ENCODE measurements at regions not wholly inside any gene's neighbourhood (a gene's known extent, or its start where the extent isn't known, plus 50 kb on each side); places are given as distances from the start of the nearest gene placed in this dataset.
A peak's percentile ranks its signal among the peaks of the same experiment; 100 is the strongest.

DNA sequence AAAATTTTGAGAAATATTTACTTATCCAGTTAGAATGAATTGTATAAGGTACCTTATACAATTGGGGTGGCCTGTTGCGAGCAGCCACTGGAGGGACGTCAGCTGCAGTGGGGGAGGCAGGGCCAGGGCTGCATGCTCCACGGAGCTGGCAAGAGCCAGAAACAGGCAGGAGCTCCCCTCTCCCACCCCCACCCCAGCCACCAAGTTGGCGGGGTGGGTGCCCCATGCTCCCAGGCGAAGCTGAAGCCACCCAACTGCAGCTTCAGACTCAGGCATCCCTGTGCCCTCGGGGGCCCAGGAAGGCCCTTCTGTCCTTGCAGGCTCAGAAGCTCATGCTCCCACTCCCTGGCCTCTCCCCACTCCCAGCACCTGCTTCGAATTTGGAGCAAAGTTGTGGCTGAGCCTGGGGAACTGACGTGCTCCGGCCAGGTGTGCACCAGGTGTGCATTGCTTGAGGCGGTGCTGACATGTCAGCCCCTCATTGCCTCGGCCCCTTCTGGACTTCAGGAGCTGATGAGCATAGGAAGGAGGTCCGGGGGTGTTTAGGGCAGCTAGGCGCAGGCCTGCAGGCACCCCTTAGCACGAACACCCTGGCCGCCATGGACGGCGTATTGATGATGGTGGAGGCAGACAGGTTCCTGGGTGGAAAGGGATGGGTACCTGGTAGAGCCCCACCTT, 743.8 kb upstream of the GBE1 start:
- DNase-seq (ENCODE audit: insufficient read length, low spot score): no peak
- TF ChIP-seq POLR2A (IDR thresholded peaks at IDR 0.05; ENCODE audit: low read depth, low read length): no peak
- no peak for TF ChIP-seq SPI1 (IDR thresholded peaks at IDR 0.05; ENCODE audit: low read depth, low read length)
- no peak for TF ChIP-seq TAF1 (IDR thresholded peaks at IDR 0.05; ENCODE audit: low read depth, low read length)
- TF ChIP-seq POU2F2 (IDR thresholded peaks at IDR 0.05; ENCODE audit: low read depth, low read length): no peak
- TF ChIP-seq POLR2AphosphoS5 (IDR thresholded peaks at IDR 0.05; ENCODE audit: low read depth, low read length): no peak
- TF ChIP-seq PAX5 (IDR thresholded peaks at IDR 0.05; ENCODE audit: insufficient read depth, low read length, severe bottlenecking): no peak
- FAIRE-seq: no peak

DNA sequence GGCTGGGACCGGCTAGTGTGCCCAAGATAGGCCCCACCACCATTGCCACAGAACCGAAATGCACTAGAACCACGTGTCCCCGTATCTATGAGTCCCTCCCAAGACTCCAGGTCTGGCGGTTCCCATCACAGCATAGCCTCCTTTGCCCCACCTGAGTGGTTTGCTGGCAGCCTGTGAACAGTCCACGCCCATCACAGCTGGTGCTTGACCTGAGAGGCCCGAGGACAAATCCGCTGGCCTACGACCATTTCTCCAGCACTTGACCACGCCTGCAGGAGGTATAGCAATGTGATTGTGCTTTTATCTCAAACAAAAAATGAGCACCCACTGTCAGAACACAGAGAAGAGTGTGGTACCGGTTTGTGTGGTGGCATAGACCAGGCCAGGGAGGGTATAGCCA, 736.7 kb upstream of the GBE1 start:
- TF ChIP-seq POU2F2 (IDR thresholded peaks at IDR 0.05; ENCODE audit: low read depth, low read length): no peak
- TF ChIP-seq POLR2AphosphoS5 (IDR thresholded peaks at IDR 0.05; ENCODE audit: low read depth, low read length): no peak
- no peak for TF ChIP-seq TAF1 (IDR thresholded peaks at IDR 0.05; ENCODE audit: low read depth, low read length)
- FAIRE-seq (no peak), DNase-seq (ENCODE audit: insufficient read length, low spot score) (no peak)

- DNase-seq (ENCODE audit: insufficient read length, low spot score): no peak
- FAIRE-seq: no peak
- TF ChIP-seq POU2F2 (IDR thresholded peaks at IDR 0.05; ENCODE audit: low read depth, low read length): no peak
Measured at GRCh38 chr3:82496890-82497560, 735.6 kb upstream of the GBE1 start.

DNA sequence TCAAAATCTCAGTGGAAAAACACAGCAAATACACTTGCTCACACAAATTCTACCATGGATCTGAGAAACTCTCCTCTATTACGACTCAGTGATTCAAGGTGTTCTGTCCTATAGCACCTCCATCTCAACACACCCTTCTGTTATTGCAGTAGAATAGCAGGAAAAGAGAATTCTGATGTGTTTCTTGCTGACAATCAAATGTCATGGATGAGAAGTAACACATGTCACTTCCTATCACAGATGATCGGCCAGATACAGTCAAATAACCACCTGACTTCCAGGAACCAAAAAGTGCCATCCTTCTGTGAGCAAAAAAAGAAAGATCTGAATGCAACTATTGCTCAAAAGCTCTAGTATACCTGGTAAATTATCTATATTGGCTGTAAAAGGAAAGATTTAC, 734.2 kb upstream of the GBE1 start:
- DNase-seq (ENCODE audit: insufficient read length, low spot score) (no peak), FAIRE-seq (no peak)
- no peak for TF ChIP-seq PAX5 (IDR thresholded peaks at IDR 0.05; ENCODE audit: insufficient read depth, low read length, severe bottlenecking)
- no peak for TF ChIP-seq POU2F2 (IDR thresholded peaks at IDR 0.05; ENCODE audit: low read depth, low read length)
- no peak for TF ChIP-seq SPI1 (IDR thresholded peaks at IDR 0.05; ENCODE audit: low read depth, low read length)
- no peak for TF ChIP-seq POLR2AphosphoS5 (IDR thresholded peaks at IDR 0.05; ENCODE audit: low read depth, low read length)
- TF ChIP-seq TAF1 (IDR thresholded peaks at IDR 0.05; ENCODE audit: low read depth, low read length): no peak
- no peak for TF ChIP-seq POLR2A (IDR thresholded peaks at IDR 0.05; ENCODE audit: low read depth, low read length)

DNA sequence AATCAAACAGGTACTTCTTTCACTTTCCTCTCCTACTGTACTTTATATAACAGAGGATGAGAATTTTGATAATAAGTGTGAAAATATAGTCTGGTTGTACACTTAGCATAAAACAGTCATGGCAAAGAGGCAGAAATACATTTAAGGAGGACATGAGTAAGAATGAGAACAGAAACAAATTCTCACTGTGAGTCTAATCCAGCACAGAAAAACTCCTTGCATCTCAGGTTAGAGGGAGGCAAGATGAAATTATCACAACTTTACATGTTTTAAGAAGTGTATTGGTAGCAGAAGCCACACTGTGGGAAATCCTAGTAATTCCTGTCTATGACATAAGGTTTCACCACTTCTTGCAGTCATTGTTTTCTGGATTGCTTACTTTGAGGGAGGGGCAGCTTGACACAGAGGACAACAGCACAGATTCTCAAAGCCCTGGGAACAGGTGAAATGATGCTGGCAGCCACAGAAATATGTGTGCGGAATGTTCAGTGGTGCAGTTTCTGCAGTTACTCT, 733.6 kb upstream of the GBE1 start:
- DNase-seq (ENCODE audit: insufficient read length, low spot score) (no peak), FAIRE-seq (peak; percentile 52)
- no peak for TF ChIP-seq PAX5 (IDR thresholded peaks at IDR 0.05; ENCODE audit: insufficient read depth, low read length, severe bottlenecking)
- no peak for TF ChIP-seq POLR2AphosphoS5 (IDR thresholded peaks at IDR 0.05; ENCODE audit: low read depth, low read length)
- TF ChIP-seq TAF1 (IDR thresholded peaks at IDR 0.05; ENCODE audit: low read depth, low read length): no peak

GRCh38 chr3:82493858-82494257, 732.4 kb upstream of the GBE1 start:
- TF ChIP-seq PAX5 (IDR thresholded peaks at IDR 0.05; ENCODE audit: insufficient read depth, low read length, severe bottlenecking): no peak
- no peak for FAIRE-seq

DNA sequence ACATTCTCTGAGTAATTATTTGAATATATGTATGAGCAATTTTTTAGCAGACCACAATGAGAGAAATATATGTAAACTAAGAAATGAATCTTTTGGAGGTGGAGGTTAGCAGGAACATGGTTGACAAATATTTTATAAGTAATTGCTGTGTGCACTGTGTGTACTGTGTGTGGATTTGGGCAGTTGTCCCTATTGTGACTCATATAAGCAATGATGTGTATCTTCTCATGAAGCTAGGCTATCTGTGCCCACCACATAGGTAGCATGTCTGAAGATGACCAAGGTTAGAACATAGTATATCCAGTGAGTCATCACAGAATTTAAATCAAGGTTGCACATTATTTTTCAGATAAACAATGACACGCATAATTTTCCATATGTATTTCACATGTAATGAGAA, 713.9 kb upstream of the GBE1 start:
- no peak for FAIRE-seq
- TF ChIP-seq POLR2A (IDR thresholded peaks at IDR 0.05; ENCODE audit: low read depth, low read length): no peak
- TF ChIP-seq PAX5 (IDR thresholded peaks at IDR 0.05; ENCODE audit: insufficient read depth, low read length, severe bottlenecking): no peak
- TF ChIP-seq POU2F2 (IDR thresholded peaks at IDR 0.05; ENCODE audit: low read depth, low read length): no peak
- TF ChIP-seq TAF1 (IDR thresholded peaks at IDR 0.05; ENCODE audit: low read depth, low read length): no peak
- no peak for TF ChIP-seq POLR2AphosphoS5 (IDR thresholded peaks at IDR 0.05; ENCODE audit: low read depth, low read length)
- no peak for TF ChIP-seq SPI1 (IDR thresholded peaks at IDR 0.05; ENCODE audit: low read depth, low read length)
- no peak for DNase-seq (ENCODE audit: insufficient read length, low spot score)

More at GRCh38 chr3:82493858-82494257, 732.4 kb upstream of the GBE1 start:
- no peak for DNase-seq (ENCODE audit: insufficient read length, low spot score)

DNA sequence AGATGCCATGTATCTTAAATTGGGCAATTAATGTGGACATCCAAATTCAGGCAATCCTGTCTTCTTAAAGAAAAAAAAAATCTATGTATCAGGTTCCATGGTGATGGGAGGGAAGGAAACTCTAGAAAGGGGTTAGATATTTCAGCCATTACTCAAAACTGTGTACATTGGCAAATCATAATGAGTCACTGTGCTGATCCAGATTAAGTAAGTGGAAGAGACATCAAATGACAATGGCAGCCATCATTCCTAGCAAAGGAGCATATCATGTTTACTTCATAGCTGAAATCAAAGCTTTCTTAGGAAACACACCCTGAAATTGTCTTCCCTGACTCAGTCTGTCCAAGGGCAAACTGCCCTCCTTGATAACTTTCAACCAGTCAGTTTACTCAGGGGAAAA, 713.3 kb upstream of the GBE1 start:
- DNase-seq (ENCODE audit: insufficient read length, low spot score) (no peak), FAIRE-seq (no peak)
- TF ChIP-seq POU2F2 (IDR thresholded peaks at IDR 0.05; ENCODE audit: low read depth, low read length): no peak
- TF ChIP-seq SPI1 (IDR thresholded peaks at IDR 0.05; ENCODE audit: low read depth, low read length): no peak
- TF ChIP-seq POLR2A (IDR thresholded peaks at IDR 0.05; ENCODE audit: low read depth, low read length): no peak
- no peak for TF ChIP-seq TAF1 (IDR thresholded peaks at IDR 0.05; ENCODE audit: low read depth, low read length)
- no peak for TF ChIP-seq PAX5 (IDR thresholded peaks at IDR 0.05; ENCODE audit: insufficient read depth, low read length, severe bottlenecking)
- no peak for TF ChIP-seq POLR2AphosphoS5 (IDR thresholded peaks at IDR 0.05; ENCODE audit: low read depth, low read length)

GRCh38 chr3:82473864-82474541, 712.6 kb upstream of the GBE1 start:
- FAIRE-seq (no peak), DNase-seq (ENCODE audit: insufficient read length, low spot score) (no peak)
- TF ChIP-seq TAF1 (IDR thresholded peaks at IDR 0.05; ENCODE audit: low read depth, low read length) (no peak), POU2F2 (IDR thresholded peaks at IDR 0.05; ENCODE audit: low read depth, low read length) (no peak), POLR2A (IDR thresholded peaks at IDR 0.05; ENCODE audit: low read depth, low read length) (no peak), PAX5 (IDR thresholded peaks at IDR 0.05; ENCODE audit: insufficient read depth, low read length, severe bottlenecking) (no peak)

DNA sequence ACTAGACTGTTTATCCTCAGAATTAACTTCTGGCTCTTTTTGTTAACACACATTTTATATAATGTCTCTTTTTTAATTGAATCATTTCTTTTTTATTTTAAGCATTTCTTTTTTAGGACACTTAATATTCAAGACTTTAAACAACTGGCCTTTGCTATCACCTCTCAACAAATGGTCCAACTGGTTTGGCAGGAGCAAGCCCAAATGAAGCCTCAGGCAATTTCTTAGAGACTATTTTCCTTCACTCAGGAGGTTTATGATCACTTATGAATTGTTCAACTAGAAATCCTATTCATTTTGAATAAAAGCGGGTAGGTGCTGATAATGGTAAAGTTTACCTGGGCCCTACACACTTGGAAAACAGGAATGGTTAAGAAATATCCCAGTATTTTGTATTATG, 705.6 kb upstream of the GBE1 start:
- no peak for DNase-seq (ENCODE audit: insufficient read length, low spot score)
- FAIRE-seq: no peak

More for the DNA sequence above, 705.6 kb upstream of the GBE1 start:
- TF ChIP-seq SPI1 (IDR thresholded peaks at IDR 0.05; ENCODE audit: low read depth, low read length) (no peak), TAF1 (IDR thresholded peaks at IDR 0.05; ENCODE audit: low read depth, low read length) (no peak), POU2F2 (IDR thresholded peaks at IDR 0.05; ENCODE audit: low read depth, low read length) (no peak), PAX5 (IDR thresholded peaks at IDR 0.05; ENCODE audit: insufficient read depth, low read length, severe bottlenecking) (no peak), POLR2A (IDR thresholded peaks at IDR 0.05; ENCODE audit: low read depth, low read length) (no peak), POLR2AphosphoS5 (IDR thresholded peaks at IDR 0.05; ENCODE audit: low read depth, low read length) (no peak)

Data from GM12891 (cell line).